GM12878 (cell line): ENCODE measurements at regions not wholly inside any gene's neighbourhood (a gene's known extent, or its start where the extent isn't known, plus 50 kb on each side); places are given as distances from the start of the nearest gene placed in this dataset.

Experiments used
- CEBPB ChIP-seq, 2 experiments: fragments of 150-350 bp in 1 of 2; IDR thresholded peaks; 2 replicates each; pipeline ENCODE4 v1.6.1; 2012 to 2014; ENCODE audit warnings: low read depth in 2 of 2, low read length in 2 of 2, borderline replicate concordance in 1 of 2, inconsistent platforms in 1 of 2
- ESRRA ChIP-seq: IDR thresholded peaks from 2 replicates; pipeline ENCODE4 v1.6.1; 2012; ENCODE audit warnings: mild to moderate bottlenecking, low read length, improper control_type of control experiment
- NR2C1 ChIP-seq: fragments of 450-650 bp; IDR thresholded peaks from 2 replicates; pipeline ENCODE4 v1.6.1; 2017; ENCODE audit warnings: antibody characterized with exemption, mild to moderate bottlenecking, moderate library complexity
- NR2C2 ChIP-seq: IDR thresholded peaks from 2 replicates; pipeline ENCODE4 v1.6.1; 2011; ENCODE audit warnings: borderline replicate concordance, low read depth; ENCODE audit not compliant: control insufficient read depth, insufficient read length
- POLR2A ChIP-seq: IDR thresholded peaks from 2 replicates; pipeline ENCODE4 v1.6.1; 2011; ENCODE audit warnings: low read depth, mild to moderate bottlenecking, low read length
- POLR2AphosphoS5 ChIP-seq: IDR thresholded peaks from 2 replicates; pipeline ENCODE4 v1.6.1; 2011; ENCODE audit warnings: mild to moderate bottlenecking, low read length, inconsistent platforms
- SPI1 ChIP-seq: IDR thresholded peaks from 2 replicates; pipeline ENCODE4 v1.6.1; 2011; ENCODE audit warnings: low read depth, mild to moderate bottlenecking, low read length, moderate library complexity, borderline replicate concordance; ENCODE audit not compliant: insufficient read depth
- TF ChIP-seq, protein P1 (sequence below), 3 experiments: IDR thresholded peaks in 2 of 3; conservative IDR thresholded peaks in 1 of 3; 2 replicates each; pipeline ENCODE4 v1.5.1; 2011; ENCODE audit warnings: low read depth in 3 of 3, low read length in 3 of 3, mild to moderate bottlenecking in 3 of 3, control low read depth in 2 of 3, moderate library complexity in 2 of 3, inconsistent platforms in 1 of 3, mixed read lengths in 1 of 3; ENCODE audit not compliant: control insufficient read depth in 2 of 3, insufficient read depth in 1 of 3; ENCODE audit errors: extremely low read depth in 1 of 3
- TF ChIP-seq, protein P2 (sequence below): IDR thresholded peaks from 2 replicates; pipeline ENCODE4 v1.6.1; 2011; ENCODE audit warnings: borderline replicate concordance, low read depth, mild to moderate bottlenecking, moderate library complexity, mixed read lengths, low read length; ENCODE audit not compliant: insufficient read depth; ENCODE audit errors: extremely low read length

DNA sequence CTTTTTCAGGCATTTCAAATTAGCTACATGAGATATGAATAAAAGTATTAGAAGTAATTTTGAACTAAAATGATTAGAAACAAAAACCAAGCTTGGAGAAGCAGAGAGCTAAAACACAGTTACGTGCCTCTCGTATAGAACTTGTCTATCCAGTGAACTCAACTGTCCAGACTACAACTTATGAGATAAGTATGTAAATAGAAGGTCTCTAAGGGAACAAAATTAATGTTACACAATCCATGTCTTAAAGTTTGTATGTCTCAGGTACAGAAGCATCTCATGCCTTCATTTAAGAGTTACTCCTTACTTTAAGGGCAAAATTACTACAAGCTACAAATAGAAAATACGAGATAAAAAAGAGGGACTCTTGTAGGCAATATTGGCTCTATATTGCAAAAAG lies 316.8 kb downstream of the CETN3 start:
- no peak for TF ChIP-seq ESRRA
- no peak for TF ChIP-seq NR2C2
- TF ChIP-seq POLR2A: no peak
- no peak for TF ChIP-seq CEBPB (IDR thresholded peaks at IDR 0.05; ENCODE audit: borderline replicate concordance in 1 of 2, low read depth in 2 of 2, low read length in 2 of 2)
- TF ChIP-seq, protein P1, sequence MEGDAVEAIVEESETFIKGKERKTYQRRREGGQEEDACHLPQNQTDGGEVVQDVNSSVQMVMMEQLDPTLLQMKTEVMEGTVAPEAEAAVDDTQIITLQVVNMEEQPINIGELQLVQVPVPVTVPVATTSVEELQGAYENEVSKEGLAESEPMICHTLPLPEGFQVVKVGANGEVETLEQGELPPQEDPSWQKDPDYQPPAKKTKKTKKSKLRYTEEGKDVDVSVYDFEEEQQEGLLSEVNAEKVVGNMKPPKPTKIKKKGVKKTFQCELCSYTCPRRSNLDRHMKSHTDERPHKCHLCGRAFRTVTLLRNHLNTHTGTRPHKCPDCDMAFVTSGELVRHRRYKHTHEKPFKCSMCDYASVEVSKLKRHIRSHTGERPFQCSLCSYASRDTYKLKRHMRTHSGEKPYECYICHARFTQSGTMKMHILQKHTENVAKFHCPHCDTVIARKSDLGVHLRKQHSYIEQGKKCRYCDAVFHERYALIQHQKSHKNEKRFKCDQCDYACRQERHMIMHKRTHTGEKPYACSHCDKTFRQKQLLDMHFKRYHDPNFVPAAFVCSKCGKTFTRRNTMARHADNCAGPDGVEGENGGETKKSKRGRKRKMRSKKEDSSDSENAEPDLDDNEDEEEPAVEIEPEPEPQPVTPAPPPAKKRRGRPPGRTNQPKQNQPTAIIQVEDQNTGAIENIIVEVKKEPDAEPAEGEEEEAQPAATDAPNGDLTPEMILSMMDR (IDR thresholded peaks at IDR 0.05 in 2 of 3, conservative IDR thresholded peaks at IDR 0.05 in 1 of 3; ENCODE audit: control insufficient read depth in 2 of 3, extremely low read depth in 1 of 3, insufficient read depth in 1 of 3, low read depth in 3 of 3, low read length in 3 of 3): no peak
- TF ChIP-seq NR2C1: no peak
- TF ChIP-seq, protein P2, sequence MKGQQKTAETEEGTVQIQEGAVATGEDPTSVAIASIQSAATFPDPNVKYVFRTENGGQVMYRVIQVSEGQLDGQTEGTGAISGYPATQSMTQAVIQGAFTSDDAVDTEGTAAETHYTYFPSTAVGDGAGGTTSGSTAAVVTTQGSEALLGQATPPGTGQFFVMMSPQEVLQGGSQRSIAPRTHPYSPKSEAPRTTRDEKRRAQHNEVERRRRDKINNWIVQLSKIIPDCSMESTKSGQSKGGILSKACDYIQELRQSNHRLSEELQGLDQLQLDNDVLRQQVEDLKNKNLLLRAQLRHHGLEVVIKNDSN: no peak
- TF ChIP-seq POLR2AphosphoS5: no peak
- TF ChIP-seq SPI1: no peak
